Rectal smooth muscle tissue (tissue), 1 donor: ENCODE measurements at regions not wholly inside any gene's neighbourhood (a gene's known extent, or its start where the extent isn't known, plus 50 kb on each side); places are given as distances from the start of the nearest gene placed in this dataset.

ENCODE experiments used
- H3K27ac ChIP-seq: one replicate; pipeline ENCODE4 v1.7.0; 2013; ENCODE audit warnings: low read depth, low read length, inconsistent platforms
- H3K27me3 ChIP-seq: one replicate; pipeline ENCODE4 v1.7.0; 2013; ENCODE audit warnings: low read length; ENCODE audit not compliant: control insufficient read depth, insufficient read depth
- H3K36me3 ChIP-seq: one replicate; pipeline ENCODE4 v1.7.0; 2013; ENCODE audit warnings: low read length; ENCODE audit not compliant: control insufficient read depth, insufficient read depth
- H3K4me1 ChIP-seq: one replicate; pipeline ENCODE4 v1.7.0; 2013; ENCODE audit warnings: low read length; ENCODE audit not compliant: control insufficient read depth, insufficient read depth
- H3K4me3 ChIP-seq: one replicate; pipeline ENCODE4 v1.7.0; 2013; ENCODE audit warnings: low read length
- H3K9ac ChIP-seq: one replicate; pipeline ENCODE4 v1.7.0; 2013; ENCODE audit warnings: low read length

- H3K4me3 ChIP-seq, result no peak overlapping the region
- no peaks in the 10 kb centered on the region for H3K36me3 ChIP-seq
- H3K27me3 ChIP-seq, result no peaks in the 10 kb centered on the region
- no peak overlapping the region for H3K9ac ChIP-seq
- H3K4me1 ChIP-seq, result no peaks in the 10 kb centered on the region
- H3K27ac ChIP-seq, result no peak overlapping the region
Observed at GRCh38 chr9:118183576-118183975, 479.4 kb downstream of the TLR4 start.

DNA sequence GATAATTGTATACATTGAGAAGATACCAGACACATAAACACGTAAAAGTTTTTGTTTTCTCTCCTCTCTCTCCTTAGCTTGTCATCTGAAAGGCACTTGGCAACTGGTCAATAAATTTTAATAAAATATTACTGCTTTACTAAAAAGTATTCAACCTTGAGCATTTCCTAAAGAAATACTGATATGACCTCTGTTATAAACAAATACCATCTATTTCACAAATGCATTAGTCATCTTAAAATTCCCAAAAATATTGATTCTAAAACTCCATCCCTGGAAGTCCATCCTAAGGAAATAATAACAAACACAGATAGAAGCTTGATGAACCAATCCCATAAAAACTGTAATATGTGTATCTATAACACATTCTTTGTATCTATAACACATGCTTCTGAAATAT lies 483.2 kb downstream of the TLR4 start:
- no peaks in the 10 kb centered on the region for H3K27me3 ChIP-seq
- no peaks in the 10 kb centered on the region for H3K36me3 ChIP-seq
- H3K27ac ChIP-seq, result no peak overlapping the region
- H3K9ac ChIP-seq, result no peak overlapping the region
- no peaks in the 10 kb centered on the region for H3K4me1 ChIP-seq
- H3K4me3 ChIP-seq, result no peak overlapping the region

GRCh38 chr9:118189615-118190014 lies 485.4 kb downstream of the TLR4 start:
- Histone ChIP-seq H3K27ac (no peak overlapping the region), H3K27me3 (no peaks in the 10 kb centered on the region), H3K4me1 (no peaks in the 10 kb centered on the region), H3K4me3 (no peak overlapping the region), H3K9ac (no peak overlapping the region), H3K36me3 (no peaks in the 10 kb centered on the region)

- Histone ChIP-seq H3K4me1 (no peaks in the 10 kb centered on the region), H3K27ac (no peak overlapping the region), H3K9ac (no peak overlapping the region), H3K4me3 (no peak overlapping the region), H3K27me3 (no peaks in the 10 kb centered on the region), H3K36me3 (no peaks in the 10 kb centered on the region)
Observed at GRCh38 chr9:118192807-118193206, 488.6 kb downstream of the TLR4 start.

GRCh38 chr9:118209343-118209742 lies 505.1 kb downstream of the TLR4 start:
- no peak overlapping the region for H3K27ac ChIP-seq
- no peaks in the 10 kb centered on the region for H3K4me1 ChIP-seq
- no peaks in the 10 kb centered on the region for H3K36me3 ChIP-seq
- no peaks in the 10 kb centered on the region for H3K27me3 ChIP-seq
- no peak overlapping the region for H3K9ac ChIP-seq
- no peak overlapping the region for H3K4me3 ChIP-seq

DNA sequence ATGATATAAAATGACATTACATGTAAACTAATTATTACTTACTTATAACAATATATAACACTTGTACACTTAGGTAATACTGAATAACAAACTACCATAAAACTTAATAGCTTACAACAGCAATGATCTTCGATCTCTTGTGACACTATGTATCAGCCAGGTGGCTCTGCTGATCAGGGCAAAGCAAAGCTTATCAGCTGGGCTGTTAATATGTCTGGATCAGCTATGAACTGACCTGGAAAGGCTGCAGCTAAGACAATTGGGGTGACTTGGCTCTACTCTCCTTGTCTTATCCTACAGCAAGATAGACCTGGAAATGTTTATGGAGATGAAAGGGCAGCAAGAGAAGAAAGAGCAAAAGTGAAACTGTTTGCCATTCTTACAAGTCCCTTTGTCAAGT lies 511.3 kb downstream of the TLR4 start:
- Histone ChIP-seq H3K36me3 (no peaks in the 10 kb centered on the region), H3K4me3 (no peak overlapping the region), H3K27ac (no peak overlapping the region), H3K27me3 (no peaks in the 10 kb centered on the region), H3K4me1 (no peaks in the 10 kb centered on the region), H3K9ac (no peak overlapping the region)

DNA sequence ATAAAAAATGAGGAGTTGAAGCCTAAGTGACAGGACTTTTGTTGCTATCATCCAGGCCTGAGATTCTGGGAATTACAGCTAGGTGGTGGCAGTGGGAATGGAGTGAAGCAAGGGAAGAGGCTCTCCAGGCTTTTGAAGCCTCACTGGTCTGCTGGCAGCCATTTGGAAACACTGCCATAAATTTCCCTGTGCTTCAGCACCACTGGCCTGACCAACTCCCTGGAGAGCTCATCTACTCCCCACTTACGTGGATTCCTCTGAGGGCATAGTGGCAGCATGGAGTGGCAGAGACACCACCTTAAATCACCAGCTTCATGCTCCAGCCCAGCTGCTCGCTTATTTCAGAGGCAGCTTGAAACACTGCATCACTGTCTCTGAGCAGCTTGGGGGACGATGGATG lies 518.2 kb downstream of the TLR4 start:
- Histone ChIP-seq H3K4me3 (no peak overlapping the region), H3K9ac (no peak overlapping the region)

DNA sequence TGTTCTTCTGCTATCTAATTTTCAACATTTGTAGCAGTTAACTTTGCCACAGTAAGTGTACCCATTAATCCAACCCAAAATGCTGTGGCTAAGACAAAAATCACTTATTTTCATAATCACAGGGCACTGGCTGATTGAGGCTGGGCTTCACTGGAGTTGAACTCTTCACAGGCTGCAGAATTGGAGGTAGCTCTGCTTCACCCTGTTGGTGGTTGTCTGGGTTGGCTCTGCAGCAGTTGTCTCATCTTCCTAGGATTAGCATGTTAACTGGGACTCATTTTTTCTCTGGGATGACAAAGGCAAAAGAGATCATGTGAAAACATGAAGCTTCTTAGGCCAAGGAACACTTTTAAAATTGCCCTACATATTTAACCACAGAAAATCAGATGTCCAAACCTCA lies 518.9 kb downstream of the TLR4 start:
- no peak overlapping the region for H3K4me3 ChIP-seq
- H3K27me3 ChIP-seq, result no peaks in the 10 kb centered on the region
- no peak overlapping the region for H3K9ac ChIP-seq
- H3K36me3 ChIP-seq, result no peaks in the 10 kb centered on the region
- H3K4me1 ChIP-seq, result no peaks in the 10 kb centered on the region
- no peak overlapping the region for H3K27ac ChIP-seq

More for the DNA sequence above, 518.2 kb downstream of the TLR4 start:
- H3K27me3 ChIP-seq, result no peaks in the 10 kb centered on the region
- H3K4me1 ChIP-seq, result no peaks in the 10 kb centered on the region
- no peaks in the 10 kb centered on the region for H3K36me3 ChIP-seq
- no peak overlapping the region for H3K27ac ChIP-seq

DNA sequence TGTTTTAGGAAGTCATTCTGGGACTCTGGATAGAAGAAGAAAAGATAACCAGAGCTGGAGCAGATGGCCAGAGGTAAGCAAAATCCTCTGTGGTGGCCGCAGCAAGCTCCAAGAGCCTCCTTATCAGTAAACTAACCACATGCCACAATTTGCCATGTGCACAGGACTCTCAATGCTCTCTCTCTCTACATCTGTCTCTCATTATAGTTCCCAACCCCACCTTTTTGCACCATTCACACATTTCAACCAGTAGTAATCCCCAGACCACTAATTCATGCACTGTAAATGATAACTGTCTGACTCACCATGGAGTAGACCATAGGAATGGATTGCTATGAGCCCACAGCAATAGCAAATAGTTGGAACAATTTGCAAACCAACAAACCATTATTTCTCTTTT lies 526.1 kb downstream of the TLR4 start:
- Histone ChIP-seq H3K9ac (no peak overlapping the region), H3K4me3 (no peak overlapping the region), H3K36me3 (no peaks in the 10 kb centered on the region), H3K27me3 (no peaks in the 10 kb centered on the region), H3K4me1 (no peaks in the 10 kb centered on the region), H3K27ac (no peak overlapping the region)

- no peaks in the 10 kb centered on the region for H3K27me3 ChIP-seq
- H3K4me3 ChIP-seq, result no peak overlapping the region
- no peak overlapping the region for H3K9ac ChIP-seq
- H3K36me3 ChIP-seq, result no peaks in the 10 kb centered on the region
- H3K4me1 ChIP-seq, result no peaks in the 10 kb centered on the region
- no peak overlapping the region for H3K27ac ChIP-seq
Observed at GRCh38 chr9:118236625-118237024, 532.4 kb downstream of the TLR4 start.

- no peaks in the 10 kb centered on the region for H3K4me1 ChIP-seq
- H3K27me3 ChIP-seq, result no peaks in the 10 kb centered on the region
- no peak overlapping the region for H3K27ac ChIP-seq
- no peak overlapping the region for H3K4me3 ChIP-seq
- no peak overlapping the region for H3K9ac ChIP-seq
- no peaks in the 10 kb centered on the region for H3K36me3 ChIP-seq
Observed at GRCh38 chr9:118238139-118238538, 533.9 kb downstream of the TLR4 start.

GRCh38 chr9:118252027-118252426 lies 547.8 kb downstream of the TLR4 start:
- Histone ChIP-seq H3K4me3 (no peak overlapping the region), H3K4me1 (no peaks in the 10 kb centered on the region), H3K36me3 (no peaks in the 10 kb centered on the region), H3K9ac (no peak overlapping the region), H3K27ac (no peak overlapping the region), H3K27me3 (no peaks in the 10 kb centered on the region)

DNA sequence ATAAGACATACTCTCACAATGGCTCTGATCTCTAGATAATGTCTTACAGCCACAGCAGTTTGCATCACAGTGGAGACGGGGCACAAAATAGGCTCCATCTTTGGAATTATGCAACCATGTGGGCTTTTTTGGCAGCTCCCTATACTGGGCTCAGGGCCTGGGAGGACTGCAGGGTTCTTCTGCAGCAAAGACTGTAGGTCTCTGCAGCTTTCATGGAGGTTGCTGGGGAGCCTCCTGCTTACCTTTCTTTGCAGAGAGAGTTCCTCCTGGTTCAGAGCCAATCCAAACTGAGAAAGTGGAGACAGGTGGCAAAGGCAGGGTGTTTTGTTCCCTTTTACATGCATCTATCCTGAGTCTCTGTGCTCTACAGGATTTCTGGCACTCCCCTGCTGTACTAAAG lies 558.0 kb downstream of the TLR4 start:
- no peaks in the 10 kb centered on the region for H3K4me1 ChIP-seq
- no peaks in the 10 kb centered on the region for H3K27me3 ChIP-seq
- H3K9ac ChIP-seq, result no peak overlapping the region
- no peak overlapping the region for H3K4me3 ChIP-seq
- H3K27ac ChIP-seq, result no peak overlapping the region
- no peaks in the 10 kb centered on the region for H3K36me3 ChIP-seq

GRCh38 chr9:118263949-118264348 lies 559.7 kb downstream of the TLR4 start:
- H3K9ac ChIP-seq, result no peak overlapping the region
- H3K36me3 ChIP-seq, result no peaks in the 10 kb centered on the region
- H3K27ac ChIP-seq, result no peak overlapping the region
- no peak overlapping the region for H3K4me3 ChIP-seq
- no peaks in the 10 kb centered on the region for H3K27me3 ChIP-seq
- H3K4me1 ChIP-seq, result no peaks in the 10 kb centered on the region
